ENCODE measurements at regions not wholly inside any gene's neighbourhood (a gene's known extent, or its start where the extent isn't known, plus 50 kb on each side); places are given as distances from the start of the nearest gene placed in this dataset.

GRCh38 chr3:3553236-3553635 is 246.0 kb upstream of the LRRN1 start:
- no peak for TF ChIP-seq CTCF (IDR thresholded peaks at IDR 0.05; ENCODE audit: low read depth, low read length)
- no peak overlapping the region for H3K4me3 ChIP-seq (ENCODE audit: low read depth, low read length)
- in situ Hi-C loops (cut with HindIII; ENCODE audit: low sequenced_read_pairs), result no loop called here
- DNase-seq (ENCODE audit: low read depth, low spot score), result no peak

GRCh38 chr3:3552761-3553160 is 246.5 kb upstream of the LRRN1 start:
- no peak for TF ChIP-seq CTCF (IDR thresholded peaks at IDR 0.05; ENCODE audit: low read depth, low read length)
- DNase-seq (ENCODE audit: low read depth, low spot score), result peak; percentile 68
- no peak overlapping the region for H3K4me3 ChIP-seq (ENCODE audit: low read depth, low read length)
- in situ Hi-C loops (cut with HindIII; ENCODE audit: low sequenced_read_pairs), result no loop called here

- no peak for TF ChIP-seq CTCF (IDR thresholded peaks at IDR 0.05; ENCODE audit: low read depth, low read length)
- DNase-seq (ENCODE audit: low read depth, low spot score), result peak; percentile 13
- in situ Hi-C loops (cut with HindIII; ENCODE audit: low sequenced_read_pairs), result no loop called here
- H3K4me3 ChIP-seq (ENCODE audit: low read depth, low read length), result no peak overlapping the region
Observed at GRCh38 chr3:3551981-3552380, 247.2 kb upstream of the LRRN1 start.

- in situ Hi-C loops (cut with HindIII; ENCODE audit: low sequenced_read_pairs), result no loop called here
- no peak for TF ChIP-seq CTCF (IDR thresholded peaks at IDR 0.05; ENCODE audit: low read depth, low read length)
- H3K4me3 ChIP-seq (ENCODE audit: low read depth, low read length), result no peak overlapping the region
- no peak for DNase-seq (ENCODE audit: low read depth, low spot score)
Observed at GRCh38 chr3:3545360-3545759, 253.9 kb upstream of the LRRN1 start.

- no peak for TF ChIP-seq CTCF (IDR thresholded peaks at IDR 0.05; ENCODE audit: low read depth, low read length)
- in situ Hi-C loops (cut with HindIII; ENCODE audit: low sequenced_read_pairs), result no loop called here
- DNase-seq (ENCODE audit: low read depth, low spot score), result no peak
- H3K4me3 ChIP-seq (ENCODE audit: low read depth, low read length), result no peak overlapping the region
Observed at GRCh38 chr3:3538451-3538850, 260.8 kb upstream of the LRRN1 start.

- no peak for DNase-seq (ENCODE audit: low read depth, low spot score)
- no peak overlapping the region for H3K4me3 ChIP-seq (ENCODE audit: low read depth, low read length)
- no peak for TF ChIP-seq CTCF (IDR thresholded peaks at IDR 0.05; ENCODE audit: low read depth, low read length)
- in situ Hi-C loops (cut with HindIII; ENCODE audit: low sequenced_read_pairs), result no loop called here
Observed at GRCh38 chr3:3532508-3532907, 266.7 kb upstream of the LRRN1 start.

- no peak for TF ChIP-seq CTCF (IDR thresholded peaks at IDR 0.05; ENCODE audit: low read depth, low read length)
- H3K4me3 ChIP-seq (ENCODE audit: low read depth, low read length), result no peak overlapping the region
- in situ Hi-C loops (cut with HindIII; ENCODE audit: low sequenced_read_pairs), result no loop called here
- DNase-seq (ENCODE audit: low read depth, low spot score), result no peak
Observed at GRCh38 chr3:3531476-3531875, 267.8 kb upstream of the LRRN1 start.
